GM12878 (cell line): ENCODE measurements at regions not wholly inside any gene's neighbourhood (a gene's known extent, or its start where the extent isn't known, plus 50 kb on each side); places are given as distances from the start of the nearest gene placed in this dataset.

ENCODE experiments used
- ATAC-seq: fragments of 200-7000 bp; cut with Tn5 transposase; 3 replicates; pipeline ENCODE4 v1.9.1; 2020; ENCODE audit warnings: mild to moderate bottlenecking, moderate library complexity
- BruUV-seq: library from RNA; stranded (reverse); fragments of 400-500 nt; replicated peaks from 2 replicates; lab custom pipeline; 2021; lab: Mats Ljungman, UMichigan
- CTCF ChIA-PET: fragments of 300-600 bp; sonication (Branson Sonifier 250); formaldehyde crosslinking; extraction: SDS; loops from one replicate; lab custom pipeline; 2021; ENCODE audit warnings: inconsistent platforms; lab: Yijun Ruan, JAX
- POLR2A ChIA-PET: fragments of 350-600 bp; formaldehyde crosslinking; extraction: SDS; loops from one replicate; lab custom pipeline; 2021; ENCODE audit warnings: inconsistent platforms; lab: Charles Lee
- RAD21 ChIA-PET: fragments of 300-600 bp; sonication (Branson Sonifier 250); formaldehyde crosslinking; loops from one replicate; lab custom pipeline; 2023; ENCODE audit warnings: antibody characterized with exemption; ENCODE audit not compliant: unreplicated experiment; lab: Charles Lee
- SMC1A ChIA-PET: fragments of 300-600 bp; sonication (Branson Sonifier 250); formaldehyde crosslinking; loops from one replicate; lab custom pipeline; 2023; ENCODE audit not compliant: unreplicated experiment, uncharacterized antibody; lab: Charles Lee
- DNase-seq: peaks from one replicate; pipeline ENCODE4 v3.0.0-alpha.2; 2011; ENCODE audit warnings: low read depth, low spot score
- FAIRE-seq: peaks from 3 replicates; lab custom pipeline; 2011; peaks lifted over from hg19 to GRCh38; lab: Jason Lieb, UNC
- H2AFZ ChIP-seq: 2 replicates; pipeline ENCODE4 v1.6.0; 2011; ENCODE audit warnings: low read depth, low read length, control low read depth; ENCODE audit not compliant: control insufficient read depth
- H3K27ac ChIP-seq: 2 replicates; pipeline ENCODE4 v1.5.1; 2011; ENCODE audit warnings: control low read depth; ENCODE audit not compliant: control insufficient read depth, insufficient read depth
- H3K27me3 ChIP-seq, 2 experiments: replicated peaks in 1 of 2; 2 replicates each; pipeline versions ENCODE4 v1.6.0 to v1.6.1; 2011; ENCODE audit warnings: low read length in 1 of 2; ENCODE audit not compliant: control insufficient read depth in 2 of 2, insufficient read depth in 2 of 2
- H3K36me3 ChIP-seq, 2 experiments: 2 replicates each; pipeline ENCODE4 v1.5.1; 2011; ENCODE audit warnings: low read length in 1 of 2; ENCODE audit not compliant: control insufficient read depth in 2 of 2, insufficient read depth in 2 of 2
- H3K4me1 ChIP-seq: 2 replicates; pipeline ENCODE4 v1.6.1; 2011; ENCODE audit warnings: mild to moderate bottlenecking, low read length, moderate library complexity, mixed read lengths; ENCODE audit not compliant: control insufficient read depth, insufficient read depth
- H3K4me2 ChIP-seq: 2 replicates; pipeline ENCODE4 v1.6.0; 2011; ENCODE audit warnings: control low read depth; ENCODE audit not compliant: control insufficient read depth, insufficient read depth
- H3K4me3 ChIP-seq: fragments of 200-600 bp; sonication (generic); 2 replicates; pipeline ENCODE4 v1.5.1; 2016
- H3K79me2 ChIP-seq: 2 replicates; pipeline ENCODE4 v1.6.0; 2011; ENCODE audit warnings: low read length; ENCODE audit not compliant: control insufficient read depth, insufficient read depth
- H3K9ac ChIP-seq: 2 replicates; pipeline ENCODE4 v1.8.0; 2011; ENCODE audit warnings: low read length, control low read depth, mixed read lengths; ENCODE audit not compliant: control insufficient read depth, insufficient read depth
- H3K9me3 ChIP-seq: replicated peaks from 3 replicates; pipeline ENCODE4 v1.5.1; 2011; ENCODE audit warnings: mild to moderate bottlenecking, low read length; ENCODE audit not compliant: control insufficient read depth, insufficient read depth
- H4K20me1 ChIP-seq: 2 replicates; pipeline ENCODE4 v1.6.0; 2011; ENCODE audit not compliant: control insufficient read depth, insufficient read depth
- E2F8 ChIP-seq: fragments of 450-650 bp; IDR thresholded peaks from 2 replicates; pipeline ENCODE4 v1.6.1; 2018; ENCODE audit warnings: mild to moderate bottlenecking, low read depth, moderate library complexity; ENCODE audit not compliant: partially characterized antibody
- KLF5 ChIP-seq: fragments of 450-650 bp; IDR thresholded peaks from 2 replicates; pipeline ENCODE4 v1.6.1; 2014; ENCODE audit warnings: mild to moderate bottlenecking; ENCODE audit not compliant: partially characterized antibody
- MEF2A ChIP-seq: IDR thresholded peaks from 2 replicates; pipeline ENCODE4 v1.6.1; 2011; ENCODE audit warnings: low read depth, mild to moderate bottlenecking, low read length, moderate library complexity; ENCODE audit not compliant: insufficient read depth
- ZBTB40 ChIP-seq: fragments of 450-650 bp; IDR thresholded peaks from 2 replicates; pipeline ENCODE4 v1.6.1; 2016; ENCODE audit warnings: mild to moderate bottlenecking, moderate library complexity, borderline replicate concordance
- WGBS: methylation state at CpG from one replicate; pipeline ENCODE4 v1.1.6; 2016; ENCODE audit warnings: low lambda C conversion rate; ENCODE audit not compliant: insufficient replicate concordance, insufficient coverage; ENCODE audit errors: missing lambda C conversion rate; 5-methylcytosine and 5-hydroxymethylcytosine counted together
- in situ Hi-C: fragments of 300-500 bp; cut with MboI; formaldehyde crosslinking; loops from 9 replicates; pipeline ENCODE4 v1.14.3; 2018; ENCODE audit warnings: mixed read lengths
- intact Hi-C: fragments of 100-400 bp; cut with micrococcal nuclease; formaldehyde crosslinking; loops from one replicate; pipeline ENCODE4 v1.14.2; 2022; ENCODE audit not compliant: unreplicated experiment
- TF ChIP-seq, protein P1 (sequence below): fragments of 450-650 bp; conservative IDR thresholded peaks from 2 replicates; pipeline ENCODE4 v1.6.1; 2017; ENCODE audit warnings: mild to moderate bottlenecking, moderate library complexity

DNA sequence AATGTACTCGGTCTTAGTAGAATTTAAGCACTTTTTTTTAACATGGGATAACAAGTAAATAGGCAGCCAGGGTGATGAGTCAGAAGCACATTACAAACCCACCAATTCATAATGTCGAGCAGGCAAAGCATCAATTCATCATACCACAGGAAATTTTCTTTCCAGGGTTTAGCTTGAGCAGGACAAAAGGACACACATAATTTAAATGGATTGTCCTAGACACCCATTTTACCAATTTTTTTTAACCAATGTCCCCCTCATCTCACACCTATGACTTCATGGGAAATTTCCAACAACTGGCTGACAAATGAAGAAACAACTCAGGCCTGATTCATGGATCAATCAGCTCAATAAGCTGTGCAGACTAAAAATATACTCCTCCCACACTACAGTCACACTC is 58.8 kb upstream of the FOXG1 start:
- no peak overlapping the region for H3K9ac ChIP-seq
- in situ Hi-C loops: no loop called here
- FAIRE-seq: no peak
- no peak for DNase-seq
- WGBS: 32% methylated on average over 2 of the region's 2 CpGs
- TF ChIP-seq ZBTB40: no peak
- TF ChIP-seq, protein P1, sequence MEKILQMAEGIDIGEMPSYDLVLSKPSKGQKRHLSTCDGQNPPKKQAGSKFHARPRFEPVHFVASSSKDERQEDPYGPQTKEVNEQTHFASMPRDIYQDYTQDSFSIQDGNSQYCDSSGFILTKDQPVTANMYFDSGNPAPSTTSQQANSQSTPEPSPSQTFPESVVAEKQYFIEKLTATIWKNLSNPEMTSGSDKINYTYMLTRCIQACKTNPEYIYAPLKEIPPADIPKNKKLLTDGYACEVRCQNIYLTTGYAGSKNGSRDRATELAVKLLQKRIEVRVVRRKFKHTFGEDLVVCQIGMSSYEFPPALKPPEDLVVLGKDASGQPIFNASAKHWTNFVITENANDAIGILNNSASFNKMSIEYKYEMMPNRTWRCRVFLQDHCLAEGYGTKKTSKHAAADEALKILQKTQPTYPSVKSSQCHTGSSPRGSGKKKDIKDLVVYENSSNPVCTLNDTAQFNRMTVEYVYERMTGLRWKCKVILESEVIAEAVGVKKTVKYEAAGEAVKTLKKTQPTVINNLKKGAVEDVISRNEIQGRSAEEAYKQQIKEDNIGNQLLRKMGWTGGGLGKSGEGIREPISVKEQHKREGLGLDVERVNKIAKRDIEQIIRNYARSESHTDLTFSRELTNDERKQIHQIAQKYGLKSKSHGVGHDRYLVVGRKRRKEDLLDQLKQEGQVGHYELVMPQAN: no peak
- TF ChIP-seq E2F8: no peak
- TF ChIP-seq MEF2A: no peak
- no peak for TF ChIP-seq KLF5
- ChIA-PET SMC1A (no interaction called here), RAD21 (no interaction called here), POLR2A (no interaction called here), CTCF (no interaction called here)
- H3K27ac ChIP-seq: no peak overlapping the region
- H3K27me3 ChIP-seq: no peaks in the 10 kb centered on the region
- no peaks in the 10 kb centered on the region for H4K20me1 ChIP-seq
- intact Hi-C loops: no loop called here
- no peak overlapping the region for H2AFZ ChIP-seq
- no peaks in the 10 kb centered on the region for H3K9me3 ChIP-seq
- no peak overlapping the region for H3K4me3 ChIP-seq
- BruUV-seq: no TSS peak
- H3K4me2 ChIP-seq: no peak overlapping the region
- no peaks in the 10 kb centered on the region for H3K79me2 ChIP-seq
- no peaks in the 10 kb centered on the region for H3K36me3 ChIP-seq
- no peaks in the 10 kb centered on the region for H3K4me1 ChIP-seq
- ATAC-seq: no peak
